Right ventricle myocardium superior (tissue), 1 donor: ENCODE measurements at regions not wholly inside any gene's neighbourhood (a gene's known extent, or its start where the extent isn't known, plus 50 kb on each side); places are given as distances from the start of the nearest gene placed in this dataset.
A peak's percentile ranks its signal among the peaks of the same experiment; 100 is the strongest.

Experiments
- ATAC-seq: fragments of 200-7000 bp; cut with Tn5 transposase; one replicate; pipeline ENCODE4 v1.9.1; 2020; ENCODE audit warnings: mild to moderate bottlenecking; ENCODE audit not compliant: poor library complexity
- DNase-seq: peaks from one replicate; pipeline ENCODE4 v3.0.0-alpha.2; 2020
- intact Hi-C: fragments of 100-400 bp; cut with DNase I; formaldehyde crosslinking; loops from one replicate; pipeline ENCODE4 v1.11.2; 2022
- donor health status: DM: no; HTN: yes; CAD: no; lungs with severe emphysema.

- no peak for ATAC-seq
Measured at GRCh38 chr5:148708854-148709253, 54.5 kb upstream of the HTR4 start.

GRCh38 chr5:148711961-148712360 is 57.6 kb upstream of the HTR4 start:
- intact Hi-C loops, result no loop called here
- ATAC-seq (peak; percentile 53), DNase-seq (no peak)

More at GRCh38 chr5:148708854-148709253, 54.5 kb upstream of the HTR4 start:
- intact Hi-C loops, result no loop called here
- DNase-seq, result no peak

- ATAC-seq (no peak), DNase-seq (no peak)
- intact Hi-C loops, result no loop called here
Measured at GRCh38 chr5:148713735-148714508, 59.6 kb upstream of the HTR4 start.

GRCh38 chr5:148716716-148717115 is 62.4 kb upstream of the HTR4 start:
- DNase-seq, result no peak
- no peak for ATAC-seq
- intact Hi-C loops, result no loop called here

GRCh38 chr5:148717668-148718067 is 63.3 kb upstream of the HTR4 start:
- DNase-seq (no peak), ATAC-seq (no peak)
- intact Hi-C loops, result no loop called here

- DNase-seq (no peak), ATAC-seq (no peak)
- intact Hi-C loops, result loop anchor here (10.0 kb wide), 1 partner anchor 425 kb away; no protein-coding TSS in a partner anchor
Measured at GRCh38 chr5:148719605-148720004, 65.3 kb upstream of the HTR4 start.

GRCh38 chr5:148720257-148720656 is 65.9 kb upstream of the HTR4 start:
- intact Hi-C loops, result loop anchor here (10.0 kb wide), 1 partner anchor 425 kb away; no protein-coding TSS in a partner anchor
- ATAC-seq (no peak), DNase-seq (no peak)

- intact Hi-C loops, result loop anchor here (10.0 kb wide), 1 partner anchor 428 kb away; no protein-coding TSS in a partner anchor
- ATAC-seq (no peak), DNase-seq (no peak)
Measured at GRCh38 chr5:148723143-148723542, 68.8 kb upstream of the HTR4 start.

GRCh38 chr5:148725675-148726074 is 71.3 kb upstream of the HTR4 start:
- ATAC-seq, result no peak
- DNase-seq, result no peak
- intact Hi-C loops, result loop anchor here (5.0 to 10.0 kb wide), 2 partner anchors 283 to 431 kb away; no protein-coding TSS in a partner anchor

GRCh38 chr5:148729182-148729581 is 74.9 kb upstream of the HTR4 start:
- DNase-seq, result no peak
- intact Hi-C loops, result loop anchor here (2.0 to 10.0 kb wide), 3 partner anchors 287 to 548 kb away; no protein-coding TSS in a partner anchor
- no peak for ATAC-seq

GRCh38 chr5:148730270-148730669 is 75.9 kb upstream of the HTR4 start:
- intact Hi-C loops, result loop anchor here (5.0 kb wide), 1 partner anchor 382 kb away; no protein-coding TSS in a partner anchor
- no peak for DNase-seq
- ATAC-seq, result no peak

GRCh38 chr5:148730942-148731898 is 76.9 kb upstream of the HTR4 start:
- intact Hi-C loops, result loop anchor here (5.0 kb wide), 1 partner anchor 381 kb away; no protein-coding TSS in a partner anchor
- peak; percentile 60 for DNase-seq
- ATAC-seq, result peak; percentile 91

- DNase-seq, result no peak
- ATAC-seq, result no peak
- intact Hi-C loops, result loop anchor here (5.0 kb wide), 1 partner anchor 380 kb away; no protein-coding TSS in a partner anchor
Measured at GRCh38 chr5:148732692-148733091, 78.4 kb upstream of the HTR4 start.

- peak; percentile 68 for DNase-seq
- ATAC-seq, result peak; percentile 80
- intact Hi-C loops, result loop anchor here (2.0 to 5.0 kb wide), 2 partner anchors 301 to 378 kb away; no protein-coding TSS in a partner anchor
Measured at GRCh38 chr5:148733601-148734438, 79.5 kb upstream of the HTR4 start.

- DNase-seq (no peak), ATAC-seq (no peak)
- intact Hi-C loops, result loop anchor here (2.0 to 5.0 kb wide), 2 partner anchors 300 to 378 kb away; no protein-coding TSS in a partner anchor
Measured at GRCh38 chr5:148734518-148734917, 80.2 kb upstream of the HTR4 start.

- intact Hi-C loops, result loop anchor here (2.0 to 5.0 kb wide), 2 partner anchors 267 to 299 kb away; no protein-coding TSS in a partner anchor
- ATAC-seq, result no peak
- no peak for DNase-seq
Measured at GRCh38 chr5:148735301-148735835, 81.0 kb upstream of the HTR4 start.

GRCh38 chr5:148739023-148739422 is 84.7 kb upstream of the HTR4 start:
- intact Hi-C loops, result loop anchor here (5.0 kb wide), 1 partner anchor 263 kb away; no protein-coding TSS in a partner anchor
- DNase-seq (no peak), ATAC-seq (no peak)

GRCh38 chr5:148739524-148739923 is 85.2 kb upstream of the HTR4 start:
- no peak for ATAC-seq
- intact Hi-C loops, result loop anchor here (5.0 kb wide), 1 partner anchor 263 kb away; no protein-coding TSS in a partner anchor

More at GRCh38 chr5:148739524-148739923, 85.2 kb upstream of the HTR4 start:
- DNase-seq, result no peak
